Frontal cortex (tissue), 3 donors: ENCODE measurements at regions not wholly inside any gene's neighbourhood (a gene's known extent, or its start where the extent isn't known, plus 50 kb on each side); places are given as distances from the start of the nearest gene placed in this dataset.
"Not testable (repeated sequence)": the region's sequence is repeated elsewhere in the genome, so short reads cannot be mapped to it uniquely, and the experiment has no call there.

Experiments used
- DNase-seq, 2 donors: peaks; one replicate each; pipeline ENCODE4 v3.0.0; 2012; ENCODE audit warnings: low spot score in 2 of 2
- FAIRE-seq: peaks from 2 replicates; lab custom pipeline; 2012; peaks lifted over from hg19 to GRCh38; lab: Jason Lieb, UNC
- donor health status: control.
- donor health status: control.
- donor health status: control.

DNA sequence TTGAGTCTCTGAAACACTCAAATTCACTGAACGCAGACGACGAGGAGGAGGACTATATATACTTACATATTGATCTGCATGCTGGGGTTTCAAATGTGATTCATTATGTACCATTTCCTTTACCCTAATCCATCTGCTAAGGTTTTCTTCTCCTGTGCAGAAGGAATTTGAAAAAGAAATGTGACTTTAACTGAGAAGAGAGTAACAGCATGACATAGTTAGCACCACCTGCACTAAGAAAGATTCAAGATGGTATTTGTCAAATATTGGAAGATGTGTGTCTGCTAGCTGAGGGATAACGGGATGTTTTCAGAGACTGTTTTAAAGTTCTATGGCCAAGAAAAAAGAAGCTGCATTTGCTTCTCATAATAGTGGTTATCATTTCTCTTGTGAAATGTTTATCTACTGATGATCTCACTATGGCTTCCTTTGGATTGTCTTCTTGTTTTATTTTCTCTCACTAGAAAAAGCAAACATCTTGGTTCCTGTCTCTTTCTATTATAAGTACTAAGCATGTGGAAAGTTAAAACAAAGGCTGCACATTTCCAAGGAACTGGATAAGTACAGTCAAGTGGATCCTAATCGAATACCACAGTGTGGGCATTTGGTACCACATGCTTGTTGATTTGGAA, 89.8 kb upstream of the TLE4 start:
- no peak for FAIRE-seq
- DNase-seq = no peak

GRCh38 chr9:79485258-79485657, 86.5 kb upstream of the TLE4 start:
- DNase-seq (no peak), FAIRE-seq (no peak)

- DNase-seq = peak; percentile 31 to 36
- FAIRE-seq = peak; percentile 64
Observed at GRCh38 chr9:79489261-79490000, 82.3 kb upstream of the TLE4 start.

- FAIRE-seq (no peak), DNase-seq (no peak)
Observed at GRCh38 chr9:79490657-79491248, 81.0 kb upstream of the TLE4 start.

DNA sequence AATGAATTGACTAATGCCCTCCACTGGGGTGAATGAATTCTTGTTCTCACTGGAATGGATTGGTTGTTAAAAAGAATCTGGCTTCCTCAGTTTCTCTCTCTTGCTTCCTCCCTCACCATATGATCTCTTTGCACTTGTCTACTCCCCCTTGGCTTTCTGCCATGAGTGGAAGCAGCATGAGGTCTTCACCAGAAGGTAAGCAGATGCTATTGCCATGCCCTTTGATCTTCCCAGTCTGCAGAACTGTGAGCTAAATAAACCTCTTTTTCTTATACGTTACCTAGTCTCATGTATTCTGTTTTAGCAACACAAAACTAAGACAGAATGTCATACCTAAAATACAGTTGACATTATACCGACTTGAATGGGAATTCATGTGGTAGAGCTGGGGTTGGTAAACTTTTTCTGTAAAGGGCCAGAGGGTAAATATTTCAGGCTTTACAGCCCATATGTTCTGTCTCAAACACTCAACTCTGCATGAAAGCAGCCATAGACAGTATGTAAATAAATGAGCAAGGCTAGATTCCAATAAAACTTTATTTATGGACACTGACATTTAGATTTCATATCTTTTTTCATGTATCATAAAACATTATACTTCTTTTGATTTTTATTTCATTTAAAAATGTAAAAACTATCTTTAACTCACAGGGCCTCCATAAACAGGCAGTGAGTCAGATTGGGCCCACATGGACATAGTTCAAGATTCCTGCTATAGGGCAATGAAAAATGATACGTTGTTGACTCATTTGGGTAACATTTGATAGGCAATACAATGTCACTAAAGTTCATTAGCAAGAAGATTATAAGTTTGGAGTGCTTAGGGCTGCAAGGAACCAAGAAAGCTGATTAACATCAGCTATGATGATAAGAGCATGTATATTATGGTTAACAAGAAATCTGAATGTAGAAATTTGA, 79.4 kb upstream of the TLE4 start:
- no peak for DNase-seq

GRCh38 chr9:79500196-79500864, 71.4 kb upstream of the TLE4 start:
- FAIRE-seq, DNase-seq: not testable (repeated sequence)

More for the DNA sequence above, 79.4 kb upstream of the TLE4 start:
- FAIRE-seq = no peak

GRCh38 chr9:79501546-79501945, 70.2 kb upstream of the TLE4 start:
- DNase-seq (no peak), FAIRE-seq (no peak)

GRCh38 chr9:79507801-79508200, 64.0 kb upstream of the TLE4 start:
- FAIRE-seq = no peak
- no peak for DNase-seq

DNA sequence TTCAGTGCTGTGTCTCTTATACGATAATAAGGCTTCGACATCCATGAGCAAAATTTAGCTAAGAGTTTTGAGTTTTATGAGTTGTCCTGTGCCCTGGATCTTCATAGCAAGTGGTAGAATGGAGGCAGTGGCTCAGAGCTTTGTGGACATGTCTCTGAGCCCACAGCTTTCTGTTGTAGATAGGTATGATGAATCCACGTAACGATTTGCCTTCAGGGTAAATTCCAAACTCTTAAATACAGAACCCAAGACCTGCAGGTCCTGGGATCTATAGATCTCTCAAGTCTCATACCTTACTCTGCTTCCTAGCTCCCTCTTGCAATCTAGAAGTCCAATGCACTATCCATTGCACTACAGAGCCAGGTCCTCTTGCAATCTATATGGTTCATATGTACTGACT, 59.5 kb upstream of the TLE4 start:
- FAIRE-seq (no peak), DNase-seq (no peak)
